ES-I3 (cell line): ENCODE measurements at regions not wholly inside any gene's neighbourhood (a gene's known extent, or its start where the extent isn't known, plus 50 kb on each side); places are given as distances from the start of the nearest gene placed in this dataset.
A peak's percentile ranks its signal among the peaks of the same experiment; 100 is the strongest.
"Not testable (repeated sequence)": the region's sequence is repeated elsewhere in the genome, so short reads cannot be mapped to it uniquely, and the experiment has no call there.

Experiments used
- H3K36me3 ChIP-seq: 2 replicates; pipeline ENCODE4 v1.6.1; 2013; ENCODE audit warnings: mild to moderate bottlenecking, low read length, control low read depth, moderate library complexity; ENCODE audit not compliant: insufficient read depth
- H3K4me1 ChIP-seq: 2 replicates; pipeline ENCODE4 v1.6.1; 2013; ENCODE audit warnings: mild to moderate bottlenecking, control low read depth, low read length; ENCODE audit not compliant: insufficient read depth
- H3K9ac ChIP-seq: 2 replicates; pipeline ENCODE4 v1.6.1; 2013; ENCODE audit warnings: low read depth, mild to moderate bottlenecking, low read length, moderate library complexity
- H3K9me3 ChIP-seq: 2 replicates; pipeline ENCODE4 v1.6.1; 2013; ENCODE audit warnings: mild to moderate bottlenecking, low read length, moderate library complexity; ENCODE audit not compliant: control insufficient read depth, insufficient read depth

- no peaks in the 10 kb centered on the region for H3K36me3 ChIP-seq
These were observed 432.7 kb upstream of the SMIM21 start for GRCh38 chr18:75860166-75860565.

GRCh38 chr18:75859533-75859932, 432.0 kb upstream of the SMIM21 start:
- Histone ChIP-seq H3K36me3 (no peaks in the 10 kb centered on the region), H3K9ac (no peak overlapping the region), H3K9me3 (no peaks in the 10 kb centered on the region), H3K4me1 (no peaks in the 10 kb centered on the region)

More at GRCh38 chr18:75860166-75860565, 432.7 kb upstream of the SMIM21 start:
- no peaks in the 10 kb centered on the region for H3K4me1 ChIP-seq
- no peak overlapping the region for H3K9ac ChIP-seq
- H3K9me3 ChIP-seq: no peaks in the 10 kb centered on the region

GRCh38 chr18:75858754-75859153, 431.3 kb upstream of the SMIM21 start:
- H3K9ac ChIP-seq: no peak overlapping the region
- no peaks in the 10 kb centered on the region for H3K4me1 ChIP-seq
- H3K36me3 ChIP-seq: no peaks in the 10 kb centered on the region

GRCh38 chr18:75857558-75857957, 430.1 kb upstream of the SMIM21 start:
- Histone ChIP-seq H3K36me3 (no peaks in the 10 kb centered on the region), H3K9ac (no peak overlapping the region), H3K9me3 (no peaks in the 10 kb centered on the region), H3K4me1 (no peaks in the 10 kb centered on the region)

More at GRCh38 chr18:75858754-75859153, 431.3 kb upstream of the SMIM21 start:
- no peaks in the 10 kb centered on the region for H3K9me3 ChIP-seq

- Histone ChIP-seq H3K9me3 (no peaks in the 10 kb centered on the region), H3K4me1 (no peaks in the 10 kb centered on the region), H3K36me3 (no peaks in the 10 kb centered on the region), H3K9ac (no peak overlapping the region)
These were observed 427.3 kb upstream of the SMIM21 start for GRCh38 chr18:75854808-75855207.

- H3K4me1 ChIP-seq: no peaks in the 10 kb centered on the region
- H3K36me3 ChIP-seq: no peaks in the 10 kb centered on the region
- no peaks in the 10 kb centered on the region for H3K9me3 ChIP-seq
- no peak overlapping the region for H3K9ac ChIP-seq
These were observed 426.7 kb upstream of the SMIM21 start for GRCh38 chr18:75854174-75854573.

GRCh38 chr18:75846321-75846720, 418.8 kb upstream of the SMIM21 start:
- no peaks in the 10 kb centered on the region for H3K9me3 ChIP-seq
- H3K4me1 ChIP-seq: peaks cover 4% of the 10 kb centered on the region; the same call in 1 of the 2 replicates
- no peaks in the 10 kb centered on the region for H3K36me3 ChIP-seq
- H3K9ac ChIP-seq: peak overlapping the region; percentile 26; the same call in 1 of the 2 replicates

- no peak overlapping the region for H3K9ac ChIP-seq
- H3K9me3 ChIP-seq: no peaks in the 10 kb centered on the region
- peaks cover 4% of the 10 kb centered on the region; the same call in 1 of the 2 replicates for H3K4me1 ChIP-seq
- H3K36me3 ChIP-seq: no peaks in the 10 kb centered on the region
These were observed 417.9 kb upstream of the SMIM21 start for GRCh38 chr18:75845413-75845812.

- Histone ChIP-seq H3K36me3 (no peaks in the 10 kb centered on the region), H3K9ac (no peak overlapping the region), H3K4me1 (peaks cover 4% of the 10 kb centered on the region; the same call in 1 of the 2 replicates), H3K9me3 (no peaks in the 10 kb centered on the region)
These were observed 416.6 kb upstream of the SMIM21 start for GRCh38 chr18:75844146-75844545.

- no peaks in the 10 kb centered on the region for H3K36me3 ChIP-seq
- H3K9ac ChIP-seq: no peak overlapping the region
- H3K4me1 ChIP-seq: peaks cover 4% of the 10 kb centered on the region; the same call in 1 of the 2 replicates
- no peaks in the 10 kb centered on the region; the same call in 1 of the 2 replicates for H3K9me3 ChIP-seq
These were observed 412.6 kb upstream of the SMIM21 start for GRCh38 chr18:75840131-75840530.

GRCh38 chr18:75839686-75840085, 412.2 kb upstream of the SMIM21 start:
- not testable (repeated sequence) for H3K9me3 ChIP-seq, H3K36me3 ChIP-seq, H3K4me1 ChIP-seq, H3K9ac ChIP-seq

GRCh38 chr18:75839041-75839440, 411.5 kb upstream of the SMIM21 start:
- H3K9ac ChIP-seq: no peak overlapping the region
- H3K4me1 ChIP-seq: peaks cover 3% of the 10 kb centered on the region; the same call in 1 of the 2 replicates
- no peaks in the 10 kb centered on the region; the same call in 1 of the 2 replicates for H3K9me3 ChIP-seq
- H3K36me3 ChIP-seq: no peaks in the 10 kb centered on the region

- H3K9me3 ChIP-seq: peaks cover 2% of the 10 kb centered on the region; the same call in 1 of the 2 replicates
- no peaks in the 10 kb centered on the region for H3K4me1 ChIP-seq
- no peaks in the 10 kb centered on the region for H3K36me3 ChIP-seq
- H3K9ac ChIP-seq: no peak overlapping the region
These were observed 409.8 kb upstream of the SMIM21 start for GRCh38 chr18:75837316-75837715.

- Histone ChIP-seq H3K9ac (no peak overlapping the region), H3K36me3 (no peaks in the 10 kb centered on the region), H3K9me3 (peaks cover 2% of the 10 kb centered on the region; the same call in 1 of the 2 replicates), H3K4me1 (no peaks in the 10 kb centered on the region)
These were observed 409.0 kb upstream of the SMIM21 start for GRCh38 chr18:75836516-75836915.

GRCh38 chr18:75831960-75832359, 404.5 kb upstream of the SMIM21 start:
- Histone ChIP-seq H3K9ac (no peak overlapping the region), H3K4me1 (peaks cover 10% of the 10 kb centered on the region), H3K36me3 (no peaks in the 10 kb centered on the region), H3K9me3 (0 out of 2 replicates have a peak, but pooled peaks cover 2% of the 10 kb centered on the region)
